ENCODE measurements at regions not wholly inside any gene's neighbourhood (a gene's known extent, or its start where the extent isn't known, plus 50 kb on each side); places are given as distances from the start of the nearest gene placed in this dataset.

- DNase-seq: no peak
Observed at GRCh38 chr14:84181072-84181471, 1348.9 kb upstream of the FLRT2 start.

DNA sequence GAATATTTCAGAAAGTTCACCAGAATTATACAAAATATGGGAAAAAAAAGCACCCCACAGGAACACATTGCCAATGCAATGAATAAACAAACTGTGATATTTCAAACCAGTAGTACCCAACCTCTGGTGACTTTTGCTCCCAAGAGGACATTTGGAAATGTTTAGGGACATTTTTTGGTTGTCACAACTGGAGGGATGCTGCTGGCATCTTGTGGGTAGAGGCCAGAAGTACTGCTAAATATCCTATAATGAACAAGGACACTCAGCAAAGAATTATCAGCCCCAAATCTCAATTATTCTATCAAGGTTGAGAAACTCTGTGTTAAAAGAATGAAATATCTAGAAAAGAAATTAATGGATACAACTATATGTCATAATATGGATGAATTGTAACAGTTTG, 1334.4 kb upstream of the FLRT2 start:
- no peak for DNase-seq

DNA sequence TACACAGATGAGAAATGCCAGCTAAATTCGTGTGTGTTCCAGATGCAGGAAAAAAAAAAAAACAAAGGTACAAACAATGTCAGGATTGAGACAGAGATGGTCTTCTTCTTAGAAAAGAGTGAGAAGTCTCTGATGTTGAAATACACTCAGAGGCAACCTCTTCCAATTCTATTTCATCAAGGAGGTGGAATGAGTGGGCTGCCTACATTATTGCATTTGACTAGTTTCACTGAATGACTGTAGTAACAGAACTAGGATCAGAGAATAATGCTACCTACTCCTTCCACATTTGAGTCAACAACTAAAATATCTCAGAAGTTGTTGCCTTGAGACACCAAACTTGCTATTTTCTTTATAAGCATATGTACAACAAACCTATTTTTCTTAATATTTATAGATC, 1332.2 kb upstream of the FLRT2 start:
- DNase-seq: no peak

GRCh38 chr14:84202486-84202885, 1327.5 kb upstream of the FLRT2 start:
- no peak for DNase-seq

DNA sequence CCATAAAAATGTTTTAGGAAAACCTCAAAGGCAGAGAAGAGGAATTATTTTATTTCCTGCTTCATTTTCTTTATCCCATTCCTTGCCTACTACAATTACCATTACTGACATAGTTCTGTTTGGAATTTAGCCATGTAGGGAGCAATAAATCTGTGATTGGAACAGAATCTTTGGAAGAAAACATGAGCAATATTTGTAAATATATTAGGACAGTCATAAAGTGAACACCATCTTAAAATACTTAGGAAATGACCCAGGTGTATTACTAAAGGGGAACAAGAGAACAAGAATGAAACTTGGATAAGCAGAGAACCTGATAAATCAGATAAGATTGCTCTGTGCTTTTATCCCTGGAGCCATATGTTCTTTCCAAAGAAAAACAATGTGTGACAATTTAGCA, 1326.0 kb upstream of the FLRT2 start:
- DNase-seq: no peak

GRCh38 chr14:84208451-84208850, 1321.5 kb upstream of the FLRT2 start:
- no peak for DNase-seq

DNA sequence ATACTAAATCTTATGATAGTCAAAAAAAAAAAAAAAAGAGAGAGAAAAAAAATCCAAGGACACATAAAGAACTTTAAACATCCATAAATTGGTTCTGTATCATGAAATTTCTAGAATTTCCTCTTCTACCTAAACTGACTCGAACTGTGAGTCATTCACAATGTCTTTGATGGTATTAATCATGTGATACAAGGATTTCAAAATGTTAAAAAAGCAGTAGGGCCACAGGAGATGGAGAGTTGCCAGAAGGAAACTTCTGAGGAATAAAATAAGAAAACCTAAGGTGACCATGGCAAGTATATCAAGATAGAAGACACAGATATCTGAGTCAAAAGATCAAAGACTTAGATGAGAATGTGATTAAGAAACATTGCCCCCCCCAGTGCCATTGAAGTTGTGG, 1320.9 kb upstream of the FLRT2 start:
- DNase-seq: no peak

GRCh38 chr14:84217066-84217465, 1312.9 kb upstream of the FLRT2 start:
- DNase-seq: no peak

DNA sequence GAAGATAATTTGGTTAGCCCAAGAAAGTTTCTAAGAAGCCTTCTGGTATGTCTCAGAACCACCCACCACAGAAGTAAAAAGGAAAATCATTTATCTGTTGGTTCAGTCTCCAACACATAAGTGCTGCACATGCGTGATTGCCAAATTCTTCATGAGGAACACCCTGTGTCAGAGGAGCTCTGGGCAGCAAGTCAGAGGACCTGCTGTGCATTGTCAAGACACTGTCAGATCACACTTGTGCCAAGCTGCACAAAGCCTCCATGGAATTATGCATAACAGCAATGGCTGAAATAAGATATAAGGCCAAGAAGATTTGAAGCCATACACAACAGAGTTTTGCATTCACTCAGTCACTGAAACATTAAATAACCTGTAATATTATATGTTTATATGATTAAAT, 1304.7 kb upstream of the FLRT2 start:
- no peak for DNase-seq

DNA sequence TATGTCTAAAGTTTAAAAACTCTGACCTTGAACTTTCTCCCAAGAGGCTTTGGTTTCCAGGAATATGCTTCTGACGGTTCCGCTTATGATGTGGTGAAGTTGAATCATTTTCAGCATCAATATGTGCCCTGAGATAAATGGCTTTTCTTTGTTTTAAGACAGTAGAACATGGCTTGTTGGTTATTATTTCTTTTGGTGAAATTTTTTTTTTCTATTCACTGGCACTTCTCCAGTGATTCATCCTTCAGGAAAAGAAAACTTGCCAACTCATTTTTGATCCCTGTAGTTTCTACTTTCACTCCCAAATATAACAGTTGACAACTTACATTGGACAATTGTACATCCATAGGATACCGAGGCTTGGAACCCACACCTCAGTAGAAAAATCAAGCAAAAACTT, 1301.2 kb upstream of the FLRT2 start:
- no peak for DNase-seq

DNA sequence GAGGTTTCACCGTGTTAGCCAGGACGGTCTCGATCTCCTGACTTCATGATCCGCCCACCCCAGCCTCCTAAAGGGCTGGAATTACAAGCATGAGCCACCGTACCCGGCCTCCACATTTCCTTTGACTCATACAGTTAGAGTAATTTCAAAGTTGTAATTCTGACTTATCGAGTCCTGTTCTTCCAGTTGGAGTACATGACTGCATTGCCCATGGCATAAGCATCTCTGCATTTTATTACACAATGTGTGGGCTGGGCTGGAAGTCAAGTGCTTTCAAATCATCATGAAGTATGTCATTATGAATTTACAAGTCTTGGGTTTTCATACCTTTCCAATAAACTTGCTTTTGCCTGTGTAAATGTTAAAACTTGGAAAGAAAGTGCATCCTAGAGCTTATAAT, 1295.7 kb upstream of the FLRT2 start:
- no peak for DNase-seq

GRCh38 chr14:84236290-84236689, 1293.7 kb upstream of the FLRT2 start:
- DNase-seq: no peak

- no peak for DNase-seq
Observed at GRCh38 chr14:84237881-84238280, 1292.1 kb upstream of the FLRT2 start.

DNA sequence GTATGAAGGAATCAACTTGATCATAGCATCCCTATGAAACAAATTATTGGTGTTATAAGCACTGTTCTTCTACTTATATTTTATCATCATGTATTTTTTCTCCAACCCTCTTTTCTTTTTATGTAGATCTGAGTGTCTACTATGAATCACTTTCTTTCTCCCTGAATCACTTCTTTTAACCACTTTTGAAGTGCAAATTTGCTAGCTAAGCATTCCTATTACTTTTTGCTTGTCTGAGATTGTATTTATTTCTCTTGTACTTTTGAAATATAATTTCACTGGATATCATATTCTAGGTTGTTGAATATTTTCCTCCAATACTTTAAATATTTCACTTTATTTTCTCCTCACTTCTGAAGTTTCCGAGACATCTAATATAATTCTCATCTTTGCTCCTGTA, 1282.3 kb upstream of the FLRT2 start:
- DNase-seq: no peak

GRCh38 chr14:84250893-84251292, 1279.1 kb upstream of the FLRT2 start:
- DNase-seq: no peak

- no peak for DNase-seq
Observed at GRCh38 chr14:84251411-84252115, 1278.4 kb upstream of the FLRT2 start.

DNA sequence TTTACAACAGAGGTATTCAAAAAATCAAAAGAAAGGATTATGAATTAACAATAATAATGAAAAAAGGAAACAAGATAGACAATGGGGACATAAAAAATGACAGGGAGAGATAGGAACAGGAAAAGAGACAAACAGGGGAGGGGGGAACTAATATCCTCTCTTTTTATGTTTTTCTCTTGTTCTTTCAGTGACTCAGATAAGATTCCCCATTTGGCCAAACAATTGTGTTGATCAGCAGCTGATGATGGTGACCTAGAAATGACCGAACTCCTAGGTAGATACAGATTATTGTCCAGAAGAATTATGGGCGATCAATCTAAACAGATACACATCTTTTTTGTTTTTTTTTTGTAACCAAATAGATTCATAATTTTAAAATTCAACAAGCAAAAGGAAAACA, 1277.2 kb upstream of the FLRT2 start:
- DNase-seq: no peak

GRCh38 chr14:84253326-84253725, 1276.6 kb upstream of the FLRT2 start:
- DNase-seq: no peak

- no peak for DNase-seq
Observed at GRCh38 chr14:84254290-84254689, 1275.7 kb upstream of the FLRT2 start.

DNA sequence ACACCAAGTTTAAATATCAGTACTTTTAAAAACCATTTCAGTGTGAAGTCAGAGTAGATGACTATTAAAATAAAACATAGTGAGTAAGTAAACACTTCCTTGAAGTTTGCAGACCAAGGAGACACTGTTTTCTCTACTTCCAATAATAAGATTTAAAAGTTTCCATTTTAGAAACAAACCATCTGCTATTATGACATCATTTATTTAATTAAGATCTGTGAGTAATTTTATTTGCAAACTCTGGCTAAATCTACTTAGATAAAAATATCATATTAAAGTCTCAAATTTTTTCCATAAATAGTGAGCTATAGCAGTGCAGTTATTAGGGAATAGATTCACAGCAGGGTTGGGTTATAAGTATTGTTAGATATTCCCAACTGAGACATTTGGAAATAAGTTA, 1267.0 kb upstream of the FLRT2 start:
- DNase-seq: no peak

GRCh38 chr14:84272290-84272721, 1257.6 kb upstream of the FLRT2 start:
- DNase-seq: no peak

DNA sequence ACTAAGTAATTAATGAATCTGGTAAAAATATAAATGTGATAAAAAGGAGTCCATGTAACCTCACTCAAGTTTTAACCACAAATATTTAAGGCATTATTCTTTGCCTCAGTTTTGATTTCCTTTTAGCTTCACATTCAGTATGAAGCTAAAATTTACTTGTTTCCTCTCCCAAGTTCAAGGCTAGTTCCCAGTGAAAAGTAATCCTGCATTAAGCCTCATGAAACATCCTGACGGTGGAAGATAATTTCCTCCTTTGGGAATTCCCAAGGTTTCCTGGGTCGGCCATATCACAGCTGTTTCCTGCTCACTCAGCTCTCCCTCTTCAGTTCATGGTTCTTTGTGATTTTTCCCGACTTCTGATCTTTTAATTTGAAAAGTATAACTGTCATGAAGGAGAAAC, 1256.8 kb upstream of the FLRT2 start:
- no peak for DNase-seq

DNA sequence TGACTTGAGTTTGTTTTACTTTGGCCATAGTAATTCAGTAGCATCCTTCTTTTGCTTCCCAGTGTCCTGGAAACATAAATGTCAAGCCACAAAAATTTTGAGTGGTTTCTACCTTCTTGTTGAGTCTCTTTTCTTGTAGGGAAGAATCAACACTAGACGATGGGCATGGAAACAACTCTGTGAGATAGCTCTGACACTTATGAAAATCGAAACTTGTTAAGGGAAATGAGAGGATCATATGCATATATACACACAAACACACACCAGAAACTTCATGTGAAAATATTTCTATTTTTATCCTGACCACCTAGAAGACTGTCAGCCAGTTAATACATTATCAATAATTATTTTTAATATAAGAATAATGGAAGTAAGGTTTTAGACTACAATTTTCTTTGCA, 1247.3 kb upstream of the FLRT2 start:
- no peak for DNase-seq

DNA sequence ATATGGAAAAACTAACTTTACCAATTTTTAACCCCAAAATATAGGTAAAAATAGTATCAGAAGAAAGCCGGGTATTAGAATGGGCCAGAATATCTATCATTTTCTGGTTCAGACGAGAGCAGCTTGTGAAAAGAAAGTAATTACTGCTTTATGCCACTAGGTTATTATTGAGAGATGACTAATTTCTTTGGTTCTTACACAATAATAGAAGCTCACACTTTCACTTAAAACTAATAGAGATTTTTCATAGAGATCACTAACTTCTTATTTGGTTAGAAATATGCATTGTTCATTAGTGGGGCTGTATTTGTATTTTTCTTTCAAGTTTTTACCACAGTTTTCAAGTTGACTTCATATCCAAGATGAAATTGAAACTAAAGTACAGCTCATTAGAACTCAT, 1241.2 kb upstream of the FLRT2 start:
- DNase-seq: no peak

GRCh38 chr14:84298663-84299195, 1231.2 kb upstream of the FLRT2 start:
- DNase-seq: no peak
